ENCODE measurements at regions not wholly inside any gene's neighbourhood (a gene's known extent, or its start where the extent isn't known, plus 50 kb on each side); places are given as distances from the start of the nearest gene placed in this dataset.
"Not testable (repeated sequence)": the region's sequence is repeated elsewhere in the genome, so short reads cannot be mapped to it uniquely, and the experiment has no call there.

DNA sequence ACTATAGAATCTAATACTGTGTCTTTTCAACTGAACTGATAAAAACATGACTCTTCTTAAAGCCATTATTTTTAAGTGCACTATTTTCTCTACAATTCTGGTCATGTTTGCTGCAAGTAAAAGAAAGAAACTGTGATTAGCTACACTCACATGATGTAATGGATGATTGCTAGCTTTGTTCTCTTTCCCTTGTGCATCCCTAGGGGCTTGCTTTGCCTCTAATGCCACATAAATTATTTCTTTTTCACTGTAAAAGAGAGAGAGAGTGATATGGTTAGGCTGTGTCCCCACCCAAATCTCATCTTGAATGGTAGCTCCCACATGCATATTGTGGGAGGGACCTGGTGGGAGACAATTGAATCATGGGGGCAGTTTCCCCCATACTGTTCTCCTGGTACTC, 630.2 kb upstream of the NR3C2 start:
- H3K4me3 ChIP-seq (ENCODE audit: low read length), result no peak overlapping the region
- H3K9ac ChIP-seq (ENCODE audit: low read length), result no peak overlapping the region
- H3K27ac ChIP-seq (ENCODE audit: low read length), result no peak overlapping the region
- no peaks in the 10 kb centered on the region for H3K9me3 ChIP-seq (ENCODE audit: control insufficient read depth, low read depth, low read length)
- H3K36me3 ChIP-seq (ENCODE audit: control insufficient read depth, low read depth, low read length), result no peaks in the 10 kb centered on the region
- no peaks in the 10 kb centered on the region for H3K27me3 ChIP-seq (ENCODE audit: control insufficient read depth, insufficient read depth, low read length)
- H3K4me1 ChIP-seq (ENCODE audit: control insufficient read depth, low read depth, low read length), result no peaks in the 10 kb centered on the region

DNA sequence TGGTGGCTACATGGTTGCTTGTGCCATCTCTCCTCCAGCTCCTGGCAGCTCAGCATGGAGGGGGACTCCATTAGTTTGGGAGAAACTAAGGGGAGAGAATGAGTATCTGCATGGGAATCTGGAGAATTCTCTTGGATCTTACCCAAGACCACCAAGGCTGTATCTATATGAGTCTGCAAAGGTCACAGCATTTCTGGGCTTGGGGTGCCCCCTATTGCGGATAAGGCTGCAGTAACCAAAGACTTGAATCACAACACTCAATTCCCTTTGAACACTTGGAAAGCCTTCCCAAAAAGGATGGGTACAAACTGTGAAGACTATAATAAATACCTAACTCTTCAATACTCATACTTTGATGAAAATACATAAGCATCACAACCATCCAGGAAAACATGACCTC, 623.5 kb upstream of the NR3C2 start:
- no peaks in the 10 kb centered on the region for H3K36me3 ChIP-seq (ENCODE audit: control insufficient read depth, low read depth, low read length)
- no peaks in the 10 kb centered on the region for H3K9me3 ChIP-seq (ENCODE audit: control insufficient read depth, low read depth, low read length)
- H3K4me1 ChIP-seq (ENCODE audit: control insufficient read depth, low read depth, low read length), result no peaks in the 10 kb centered on the region

DNA sequence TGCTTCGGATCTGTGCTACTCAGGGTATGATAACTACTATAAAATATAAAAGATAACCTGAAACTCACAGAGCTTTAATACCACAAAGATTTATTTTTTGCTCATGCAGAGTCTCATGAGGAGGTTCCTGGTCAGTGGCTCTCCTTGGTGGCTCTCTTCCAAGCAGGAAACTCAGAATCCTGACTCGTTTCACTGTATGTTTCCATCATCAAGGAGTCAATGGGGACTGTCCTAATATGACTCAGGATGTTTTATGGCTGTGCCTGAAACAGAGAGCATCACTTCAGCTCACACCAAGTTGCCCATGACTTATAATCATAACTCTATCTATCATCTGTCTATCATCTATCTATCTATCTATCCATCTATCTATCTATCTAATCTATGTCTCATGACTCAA, 620.8 kb upstream of the NR3C2 start:
- Histone ChIP-seq H3K4me1 (ENCODE audit: control insufficient read depth, low read depth, low read length) (no peaks in the 10 kb centered on the region), H3K4me3 (ENCODE audit: low read length) (no peak overlapping the region), H3K27me3 (ENCODE audit: control insufficient read depth, insufficient read depth, low read length) (no peaks in the 10 kb centered on the region), H3K36me3 (ENCODE audit: control insufficient read depth, low read depth, low read length) (no peaks in the 10 kb centered on the region), H3K9ac (ENCODE audit: low read length) (no peak overlapping the region), H3K27ac (ENCODE audit: low read length) (no peak overlapping the region), H3K9me3 (ENCODE audit: control insufficient read depth, low read depth, low read length) (no peaks in the 10 kb centered on the region)

More for the DNA sequence above, 623.5 kb upstream of the NR3C2 start:
- Histone ChIP-seq H3K27me3 (ENCODE audit: control insufficient read depth, insufficient read depth, low read length) (no peaks in the 10 kb centered on the region), H3K9ac (ENCODE audit: low read length) (no peak overlapping the region), H3K27ac (ENCODE audit: low read length) (no peak overlapping the region), H3K4me3 (ENCODE audit: low read length) (no peak overlapping the region)

DNA sequence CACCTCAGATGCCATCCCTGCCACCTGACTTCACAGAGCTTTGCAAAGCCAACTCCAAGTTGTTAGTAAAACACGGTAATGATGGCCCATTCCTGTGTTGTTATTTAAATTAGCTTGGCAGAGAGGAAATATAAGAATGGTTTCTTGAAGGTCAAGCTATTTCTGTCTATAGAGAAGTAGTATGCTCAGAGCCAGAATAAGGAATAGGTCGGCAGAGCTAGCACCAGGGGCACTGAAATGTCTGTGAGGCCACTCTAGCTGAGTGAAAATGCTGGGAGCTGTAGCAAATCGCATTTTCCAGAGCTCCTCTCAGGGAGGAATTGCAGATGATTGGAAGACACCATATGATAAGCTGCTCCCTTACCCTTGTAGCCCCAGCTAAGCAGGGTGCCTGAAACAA, 615.4 kb upstream of the NR3C2 start:
- Histone ChIP-seq H3K27ac (ENCODE audit: low read length) (no peak overlapping the region), H3K4me1 (ENCODE audit: control insufficient read depth, low read depth, low read length) (no peaks in the 10 kb centered on the region), H3K36me3 (ENCODE audit: control insufficient read depth, low read depth, low read length) (no peaks in the 10 kb centered on the region), H3K4me3 (ENCODE audit: low read length) (no peak overlapping the region), H3K27me3 (ENCODE audit: control insufficient read depth, insufficient read depth, low read length) (no peaks in the 10 kb centered on the region), H3K9me3 (ENCODE audit: control insufficient read depth, low read depth, low read length) (no peaks in the 10 kb centered on the region), H3K9ac (ENCODE audit: low read length) (no peak overlapping the region)

DNA sequence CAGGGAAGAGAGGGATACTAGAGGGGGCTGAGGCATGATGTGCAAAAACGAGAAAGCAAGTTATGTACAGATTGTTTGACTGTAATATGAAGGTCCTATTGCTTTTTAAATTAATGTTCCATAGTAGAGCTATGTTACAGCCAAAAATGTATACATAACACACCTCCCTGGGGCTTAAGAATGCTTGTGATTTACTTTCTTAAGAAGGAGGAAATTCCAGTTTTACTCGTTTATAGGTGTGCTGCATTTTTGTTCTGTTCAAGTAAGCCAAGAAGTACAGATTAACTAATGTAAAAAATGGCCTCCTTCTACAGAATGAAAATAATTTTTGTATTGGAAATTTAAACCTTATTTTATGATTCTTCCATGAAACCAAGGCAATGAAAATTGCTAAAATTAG, 614.4 kb upstream of the NR3C2 start:
- H3K4me1 ChIP-seq (ENCODE audit: control insufficient read depth, low read depth, low read length), result no peaks in the 10 kb centered on the region
- no peaks in the 10 kb centered on the region for H3K27me3 ChIP-seq (ENCODE audit: control insufficient read depth, insufficient read depth, low read length)
- H3K4me3 ChIP-seq (ENCODE audit: low read length), result no peak overlapping the region
- no peak overlapping the region for H3K27ac ChIP-seq (ENCODE audit: low read length)
- H3K9ac ChIP-seq (ENCODE audit: low read length), result no peak overlapping the region
- H3K9me3 ChIP-seq (ENCODE audit: control insufficient read depth, low read depth, low read length), result no peaks in the 10 kb centered on the region
- H3K36me3 ChIP-seq (ENCODE audit: control insufficient read depth, low read depth, low read length), result no peaks in the 10 kb centered on the region

DNA sequence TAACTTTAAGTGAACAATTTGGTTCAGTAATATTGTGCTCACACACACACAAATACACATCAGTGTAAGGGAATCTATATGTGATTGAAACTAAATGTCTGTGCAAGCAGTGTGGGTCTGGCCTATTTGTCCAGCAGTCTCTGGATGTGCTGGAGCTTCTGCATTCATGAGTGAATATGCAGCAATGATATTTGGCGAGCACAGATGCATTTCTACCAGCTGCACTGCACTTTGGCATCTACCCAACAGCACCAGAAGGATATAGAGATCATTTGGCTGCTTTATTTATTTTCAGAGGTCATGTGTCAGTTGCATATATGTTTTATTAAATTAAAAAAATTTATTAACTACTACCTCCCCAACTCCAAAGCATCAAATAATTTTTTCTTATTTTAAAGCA, 613.4 kb upstream of the NR3C2 start:
- H3K4me3 ChIP-seq (ENCODE audit: low read length), result no peak overlapping the region
- no peak overlapping the region for H3K9ac ChIP-seq (ENCODE audit: low read length)
- no peak overlapping the region for H3K27ac ChIP-seq (ENCODE audit: low read length)
- H3K4me1 ChIP-seq (ENCODE audit: control insufficient read depth, low read depth, low read length), result no peaks in the 10 kb centered on the region
- no peaks in the 10 kb centered on the region for H3K36me3 ChIP-seq (ENCODE audit: control insufficient read depth, low read depth, low read length)
- no peaks in the 10 kb centered on the region for H3K9me3 ChIP-seq (ENCODE audit: control insufficient read depth, low read depth, low read length)
- no peaks in the 10 kb centered on the region for H3K27me3 ChIP-seq (ENCODE audit: control insufficient read depth, insufficient read depth, low read length)

DNA sequence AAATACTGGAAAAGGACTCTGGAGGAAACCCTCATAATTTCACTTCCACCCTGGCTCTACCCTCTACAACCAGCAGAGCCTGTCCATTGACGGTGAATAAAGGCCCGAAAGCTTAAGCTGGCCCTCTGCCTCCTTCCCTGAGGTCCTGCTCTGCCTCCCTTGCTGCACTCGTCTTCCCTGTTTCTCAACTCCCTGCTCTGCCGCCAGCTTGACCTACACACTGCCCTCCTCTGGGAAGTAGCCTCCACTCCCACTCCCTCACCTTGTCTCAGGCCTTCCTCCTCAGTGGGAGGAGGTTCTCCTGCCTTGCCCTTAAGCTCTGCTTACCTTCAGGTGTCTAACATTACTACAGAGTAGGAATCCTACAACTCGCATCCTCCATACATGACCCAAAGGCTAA, 608.6 kb upstream of the NR3C2 start:
- Histone ChIP-seq H3K9ac (ENCODE audit: low read length) (no peak overlapping the region), H3K9me3 (ENCODE audit: control insufficient read depth, low read depth, low read length) (no peaks in the 10 kb centered on the region)

DNA sequence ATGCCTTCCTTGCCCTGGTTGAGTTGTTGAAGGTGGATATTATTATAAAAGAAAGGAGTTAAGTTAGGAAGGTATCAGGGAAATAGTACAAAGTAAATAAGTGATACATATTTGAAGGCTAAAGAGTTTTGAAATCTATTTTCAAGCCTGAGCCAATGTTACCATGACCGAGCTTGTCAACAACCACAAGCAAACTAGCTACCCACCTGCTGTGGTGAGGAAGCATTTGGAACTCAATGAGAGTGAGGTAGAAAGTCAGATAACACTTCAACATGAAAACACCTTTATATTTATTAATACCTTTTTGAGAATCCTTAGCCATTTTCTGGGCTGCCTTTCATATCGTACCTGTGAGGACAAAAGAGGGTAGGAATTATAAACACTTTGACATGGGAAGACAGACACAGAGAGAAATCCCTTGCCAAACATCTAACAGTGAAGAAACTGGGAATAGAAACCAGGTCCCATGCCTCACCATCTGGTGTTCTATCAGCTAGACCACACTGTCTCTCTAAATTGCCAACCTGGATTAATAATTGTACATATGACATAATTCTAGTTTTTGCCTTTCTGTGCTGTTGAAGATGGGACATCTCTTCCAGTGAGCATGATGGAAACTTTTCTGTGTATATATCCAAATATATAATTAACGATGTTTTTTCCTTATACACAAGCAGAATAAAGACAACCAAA, 606.4 kb upstream of the NR3C2 start:
- no peaks in the 10 kb centered on the region for H3K27me3 ChIP-seq (ENCODE audit: control insufficient read depth, insufficient read depth, low read length)
- H3K9me3 ChIP-seq (ENCODE audit: control insufficient read depth, low read depth, low read length), result no peaks in the 10 kb centered on the region
- no peak overlapping the region for H3K27ac ChIP-seq (ENCODE audit: low read length)
- H3K4me3 ChIP-seq (ENCODE audit: low read length), result no peak overlapping the region
- no peaks in the 10 kb centered on the region for H3K36me3 ChIP-seq (ENCODE audit: control insufficient read depth, low read depth, low read length)
- H3K4me1 ChIP-seq (ENCODE audit: control insufficient read depth, low read depth, low read length), result no peaks in the 10 kb centered on the region
- no peak overlapping the region for H3K9ac ChIP-seq (ENCODE audit: low read length)

More for the DNA sequence above, 608.6 kb upstream of the NR3C2 start:
- Histone ChIP-seq H3K4me3 (ENCODE audit: low read length) (no peak overlapping the region), H3K27ac (ENCODE audit: low read length) (no peak overlapping the region), H3K36me3 (ENCODE audit: control insufficient read depth, low read depth, low read length) (no peaks in the 10 kb centered on the region), H3K4me1 (ENCODE audit: control insufficient read depth, low read depth, low read length) (no peaks in the 10 kb centered on the region), H3K27me3 (ENCODE audit: control insufficient read depth, insufficient read depth, low read length) (no peaks in the 10 kb centered on the region)

DNA sequence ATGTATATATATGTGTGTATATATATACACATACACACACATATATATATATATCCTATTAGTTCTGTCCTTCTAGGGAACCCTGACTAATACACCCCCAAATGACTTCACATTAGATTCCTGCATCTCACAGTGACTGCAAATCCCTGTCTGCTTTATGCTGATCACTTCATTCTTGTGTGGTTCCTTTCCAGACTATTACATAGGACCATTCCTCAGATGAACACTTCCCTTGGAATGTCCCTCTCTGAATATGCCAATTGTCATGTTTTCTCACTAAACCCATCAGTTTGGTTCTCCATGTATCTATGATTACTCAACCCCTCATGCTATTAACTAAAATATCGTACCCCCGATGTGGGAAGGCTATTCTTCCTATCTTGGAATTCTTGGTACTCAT, 605.2 kb upstream of the NR3C2 start:
- Histone ChIP-seq H3K27ac (ENCODE audit: low read length) (no peak overlapping the region), H3K36me3 (ENCODE audit: control insufficient read depth, low read depth, low read length) (no peaks in the 10 kb centered on the region), H3K4me1 (ENCODE audit: control insufficient read depth, low read depth, low read length) (no peaks in the 10 kb centered on the region), H3K4me3 (ENCODE audit: low read length) (no peak overlapping the region), H3K27me3 (ENCODE audit: control insufficient read depth, insufficient read depth, low read length) (no peaks in the 10 kb centered on the region), H3K9me3 (ENCODE audit: control insufficient read depth, low read depth, low read length) (no peaks in the 10 kb centered on the region), H3K9ac (ENCODE audit: low read length) (no peak overlapping the region)

DNA sequence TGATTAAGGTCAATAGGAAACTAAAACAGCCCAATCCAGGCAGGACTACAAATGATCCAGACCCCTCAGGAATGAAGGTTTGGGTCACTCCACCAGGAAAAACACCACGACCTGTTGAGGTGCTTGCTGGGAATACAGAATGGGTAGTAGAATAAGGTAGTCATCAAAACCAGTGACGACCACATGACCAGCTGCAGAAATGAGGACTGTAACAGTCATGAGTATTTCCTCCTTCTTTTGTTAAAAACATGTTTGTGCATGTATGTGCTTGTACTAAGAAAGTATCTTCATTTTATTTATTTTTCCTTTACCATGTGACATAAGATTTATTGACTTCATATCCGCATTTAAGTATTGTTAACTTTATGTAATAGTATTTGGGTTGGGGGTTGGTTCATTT, 603.5 kb upstream of the NR3C2 start:
- Histone ChIP-seq H3K36me3 (ENCODE audit: control insufficient read depth, low read depth, low read length) (no peaks in the 10 kb centered on the region), H3K4me3 (ENCODE audit: low read length) (no peak overlapping the region), H3K27me3 (ENCODE audit: control insufficient read depth, insufficient read depth, low read length) (no peaks in the 10 kb centered on the region), H3K27ac (ENCODE audit: low read length) (no peak overlapping the region), H3K9ac (ENCODE audit: low read length) (no peak overlapping the region), H3K4me1 (ENCODE audit: control insufficient read depth, low read depth, low read length) (no peaks in the 10 kb centered on the region), H3K9me3 (ENCODE audit: control insufficient read depth, low read depth, low read length) (no peaks in the 10 kb centered on the region)

DNA sequence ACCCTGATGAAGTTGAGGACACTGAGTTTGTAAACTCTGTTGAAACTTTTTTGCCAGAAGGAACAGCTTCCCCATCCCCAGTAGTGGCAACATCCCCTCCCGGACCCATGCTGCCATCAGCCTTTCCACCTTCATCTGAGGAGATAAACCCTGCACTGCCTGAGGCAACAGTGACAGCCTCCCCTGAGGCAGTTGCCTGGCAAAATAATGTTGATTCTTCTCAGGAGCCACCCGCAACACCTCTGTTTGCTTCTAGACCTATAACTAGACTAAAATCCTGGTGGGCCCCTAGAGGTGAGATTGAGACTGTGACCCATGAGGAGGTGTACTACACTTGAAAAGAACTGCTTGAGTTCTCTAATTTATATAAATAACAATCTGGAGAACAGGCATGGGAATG, 597.6 kb upstream of the NR3C2 start:
- not testable (repeated sequence) for H3K9me3 ChIP-seq (ENCODE audit: control insufficient read depth, low read depth, low read length); H3K4me1 ChIP-seq (ENCODE audit: control insufficient read depth, low read depth, low read length); H3K4me3 ChIP-seq (ENCODE audit: low read length); H3K27ac ChIP-seq (ENCODE audit: low read length); H3K27me3 ChIP-seq (ENCODE audit: control insufficient read depth, insufficient read depth, low read length); H3K9ac ChIP-seq (ENCODE audit: low read length); H3K36me3 ChIP-seq (ENCODE audit: control insufficient read depth, low read depth, low read length)

DNA sequence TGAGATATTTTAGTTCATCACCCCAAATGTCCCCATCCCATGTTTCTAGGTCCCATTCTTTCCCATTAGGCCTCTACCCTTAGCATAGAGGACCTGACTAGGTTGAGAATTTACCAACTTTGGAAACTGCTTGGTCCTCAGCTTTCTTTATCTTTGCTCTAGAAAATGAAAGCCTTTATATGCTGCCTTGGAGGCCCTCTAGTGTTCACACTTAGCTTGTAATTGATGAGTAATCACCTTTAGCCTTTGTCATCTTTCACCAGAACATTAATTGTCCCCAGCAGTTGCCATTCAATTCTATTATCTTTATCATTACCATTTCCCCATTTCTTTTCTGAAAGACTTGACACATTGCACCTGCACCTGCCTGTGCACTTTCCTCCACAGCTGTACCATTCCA, 589.2 kb upstream of the NR3C2 start:
- Histone ChIP-seq H3K9me3 (ENCODE audit: control insufficient read depth, low read depth, low read length) (no peaks in the 10 kb centered on the region), H3K9ac (ENCODE audit: low read length) (no peak overlapping the region)

More for the DNA sequence above, 589.2 kb upstream of the NR3C2 start:
- H3K4me1 ChIP-seq (ENCODE audit: control insufficient read depth, low read depth, low read length), result no peaks in the 10 kb centered on the region
- H3K27me3 ChIP-seq (ENCODE audit: control insufficient read depth, insufficient read depth, low read length), result no peaks in the 10 kb centered on the region
- no peak overlapping the region for H3K4me3 ChIP-seq (ENCODE audit: low read length)
- H3K36me3 ChIP-seq (ENCODE audit: control insufficient read depth, low read depth, low read length), result no peaks in the 10 kb centered on the region
- no peak overlapping the region for H3K27ac ChIP-seq (ENCODE audit: low read length)

Measured in iPS-18a (cell line).